Loucy (cell line): ENCODE measurements at regions not wholly inside any gene's neighbourhood (a gene's known extent, or its start where the extent isn't known, plus 50 kb on each side); places are given as distances from the start of the nearest gene placed in this dataset.

Experiments
- H2AFZ ChIP-seq: fragments of 200-600 bp; sonication (generic); 2 replicates; pipeline ENCODE4 v1.6.0; 2016; ENCODE audit warnings: antibody characterized with exemption, mild to moderate bottlenecking, low read length, moderate library complexity
- H3F3A ChIP-seq: fragments of 200-600 bp; 2 replicates; pipeline ENCODE4 v1.6.0; 2016; ENCODE audit warnings: antibody characterized with exemption, low read depth, mild to moderate bottlenecking
- H3K27me3 ChIP-seq: fragments of 200-600 bp; sonication (generic); 2 replicates; pipeline ENCODE4 v1.6.1; 2014; ENCODE audit warnings: low read length, mild to moderate bottlenecking; ENCODE audit not compliant: insufficient read depth, poor library complexity, severe bottlenecking
- H3K36me3 ChIP-seq: fragments of 200-600 bp; sonication (generic); 2 replicates; pipeline ENCODE4 v1.6.1; 2016; ENCODE audit warnings: low read length; ENCODE audit not compliant: insufficient read depth
- H3K4me1 ChIP-seq: fragments of 200-600 bp; sonication (generic); 2 replicates; pipeline ENCODE4 v1.5.1; 2014; ENCODE audit warnings: low read length, mild to moderate bottlenecking; ENCODE audit not compliant: insufficient read depth, poor library complexity, severe bottlenecking
- H3K4me2 ChIP-seq: fragments of 200-600 bp; sonication (generic); 2 replicates; pipeline ENCODE4 v1.6.0; 2014; ENCODE audit warnings: antibody characterized with exemption, low read length, low read depth, mild to moderate bottlenecking; ENCODE audit not compliant: poor library complexity, severe bottlenecking
- H3K4me3 ChIP-seq: fragments of 200-600 bp; sonication (generic); 2 replicates; pipeline ENCODE4 v1.5.1; 2014; ENCODE audit warnings: low read length, mild to moderate bottlenecking, mixed read lengths; ENCODE audit not compliant: poor library complexity, severe bottlenecking
- H3K79me2 ChIP-seq: fragments of 200-600 bp; sonication (generic); 2 replicates; pipeline ENCODE4 v1.6.1; 2014; ENCODE audit warnings: low read length; ENCODE audit not compliant: insufficient read depth
- H3K9ac ChIP-seq: fragments of 200-600 bp; sonication (generic); 2 replicates; pipeline ENCODE4 v1.6.0; 2014; ENCODE audit warnings: mild to moderate bottlenecking, low read depth, low read length, moderate library complexity; ENCODE audit not compliant: poor library complexity, severe bottlenecking
- H3K9me2 ChIP-seq: fragments of 200-600 bp; sonication (generic); replicated peaks from 2 replicates; pipeline ENCODE4 v1.6.1; 2016; ENCODE audit warnings: low read depth, low read length, mixed read lengths
- H3K9me3 ChIP-seq: fragments of 200-600 bp; sonication (generic); 2 replicates; pipeline ENCODE4 v1.6.1; 2014; ENCODE audit warnings: mild to moderate bottlenecking, antibody characterized with exemption, low read length, low read depth; ENCODE audit not compliant: insufficient read depth
- H4K20me1 ChIP-seq: fragments of 200-600 bp; sonication (generic); 2 replicates; pipeline ENCODE4 v1.6.0; 2014; ENCODE audit warnings: antibody characterized with exemption, low read length, mild to moderate bottlenecking; ENCODE audit not compliant: insufficient read depth, poor library complexity, severe bottlenecking
- CTCF ChIP-seq: fragments of 200-600 bp; sonication (generic); conservative IDR thresholded peaks from 2 replicates; pipeline ENCODE4 v1.5.1; 2014; ENCODE audit warnings: mild to moderate bottlenecking, antibody characterized with exemption, low read length
- EZH2phosphoT487 ChIP-seq: fragments of 200-600 bp; IDR thresholded peaks from 2 replicates; pipeline ENCODE4 v1.6.1; 2018; ENCODE audit warnings: antibody characterized with exemption, mild to moderate bottlenecking, moderate library complexity, borderline replicate concordance

- no peaks in the 10 kb centered on the region for H3K27me3 ChIP-seq
- no peak overlapping the region for H2AFZ ChIP-seq
- no peaks in the 10 kb centered on the region for H3F3A ChIP-seq
- TF ChIP-seq EZH2phosphoT487, result no peak
- TF ChIP-seq CTCF, result no peak
- no peaks in the 10 kb centered on the region for H3K79me2 ChIP-seq
- H4K20me1 ChIP-seq, result no peaks in the 10 kb centered on the region
- H3K4me1 ChIP-seq, result no peaks in the 10 kb centered on the region
- no peaks in the 10 kb centered on the region for H3K36me3 ChIP-seq
- H3K9ac ChIP-seq, result no peak overlapping the region
- H3K9me2 ChIP-seq, result no peaks in the 10 kb centered on the region
- H3K4me3 ChIP-seq, result no peak overlapping the region
- no peak overlapping the region for H3K4me2 ChIP-seq
- H3K9me3 ChIP-seq, result no peaks in the 10 kb centered on the region
These were observed 762.6 kb upstream of the SEMA6A start for GRCh38 chr5:117337064-117337749.

GRCh38 chr5:117336208-117336607 lies 761.6 kb upstream of the SEMA6A start:
- H3K79me2 ChIP-seq, result no peaks in the 10 kb centered on the region
- no peaks in the 10 kb centered on the region for H3K9me2 ChIP-seq
- TF ChIP-seq EZH2phosphoT487, result no peak
- no peak for TF ChIP-seq CTCF
- no peak overlapping the region for H3K4me3 ChIP-seq
- no peaks in the 10 kb centered on the region for H4K20me1 ChIP-seq
- no peaks in the 10 kb centered on the region for H3K36me3 ChIP-seq
- H2AFZ ChIP-seq, result no peak overlapping the region
- no peaks in the 10 kb centered on the region for H3F3A ChIP-seq
- H3K4me2 ChIP-seq, result no peak overlapping the region
- H3K27me3 ChIP-seq, result no peaks in the 10 kb centered on the region
- H3K9ac ChIP-seq, result no peak overlapping the region
- no peaks in the 10 kb centered on the region for H3K4me1 ChIP-seq
- no peaks in the 10 kb centered on the region for H3K9me3 ChIP-seq

GRCh38 chr5:117333011-117333410 lies 758.4 kb upstream of the SEMA6A start:
- Histone ChIP-seq H3K36me3 (no peaks in the 10 kb centered on the region), H3K4me3 (no peak overlapping the region), H3K79me2 (no peaks in the 10 kb centered on the region), H3K9ac (no peak overlapping the region), H3K27me3 (no peaks in the 10 kb centered on the region), H3K9me3 (no peaks in the 10 kb centered on the region), H3K9me2 (no peaks in the 10 kb centered on the region), H2AFZ (no peak overlapping the region), H3K4me1 (no peaks in the 10 kb centered on the region), H3K4me2 (no peak overlapping the region), H3F3A (no peaks in the 10 kb centered on the region), H4K20me1 (no peaks in the 10 kb centered on the region)
- TF ChIP-seq CTCF, result no peak
- no peak for TF ChIP-seq EZH2phosphoT487
